ENCODE measurements at regions not wholly inside any gene's neighbourhood (a gene's known extent, or its start where the extent isn't known, plus 50 kb on each side); places are given as distances from the start of the nearest gene placed in this dataset.

- no peak overlapping the region for H3K27ac ChIP-seq (ENCODE audit: control insufficient read depth, insufficient read depth)
- FAIRE-seq (no peak), DNase-seq (ENCODE audit: low read depth, low spot score) (no peak), ATAC-seq (no peak)
- CTCF ChIA-PET: interaction anchor here (0.6 kb wide), 1 partner anchor 25 kb away, joined by 3 read pairs; no protein-coding TSS in a partner anchor
- H3K4me2 ChIP-seq (ENCODE audit: control insufficient read depth, insufficient read depth): no peak overlapping the region
- no peaks in the 10 kb centered on the region for H3K36me3 ChIP-seq (ENCODE audit: control insufficient read depth in 2 of 2, insufficient read depth in 2 of 2, low read length in 1 of 2)
- in situ Hi-C loops (cut with MboI) (no loop called here), intact Hi-C loops (cut with micrococcal nuclease; ENCODE audit: unreplicated experiment) (no loop called here)
- no peaks in the 10 kb centered on the region for H3K79me2 ChIP-seq (ENCODE audit: control insufficient read depth, insufficient read depth, low read length)
- RAD21 ChIA-PET (ENCODE audit: unreplicated experiment): no interaction called here
- H3K4me1 ChIP-seq (ENCODE audit: control insufficient read depth, insufficient read depth, low read length): no peaks in the 10 kb centered on the region
- H3K9ac ChIP-seq (ENCODE audit: control insufficient read depth, insufficient read depth, low read length): no peak overlapping the region
- SMC1A ChIA-PET (ENCODE audit: uncharacterized antibody, unreplicated experiment): no interaction called here
- no peaks in the 10 kb centered on the region for H4K20me1 ChIP-seq (ENCODE audit: control insufficient read depth, insufficient read depth)
- H3K9me3 ChIP-seq (replicated peaks; ENCODE audit: control insufficient read depth, insufficient read depth, low read length): no peaks in the 10 kb centered on the region; the same call in 2 of the 3 replicates
- POLR2A ChIA-PET: no interaction called here
- TF ChIP-seq NFIC (IDR thresholded peaks at IDR 0.05; ENCODE audit: low read depth, low read length): no peak
- no peak for TF ChIP-seq ETV6 (conservative IDR thresholded peaks at IDR 0.05 in 1 of 2, IDR thresholded peaks at IDR 0.05 in 1 of 2; ENCODE audit: borderline replicate concordance in 1 of 2, low read depth in 1 of 2)
- TF ChIP-seq STAT3 (IDR thresholded peaks at IDR 0.05; ENCODE audit: low read depth, low read length): no peak
- TF ChIP-seq E4F1 (IDR thresholded peaks at IDR 0.05; ENCODE audit: borderline replicate concordance, partially characterized antibody): no peak
- no peak for TF ChIP-seq SKIL (IDR thresholded peaks at IDR 0.05; ENCODE audit: low read depth, poor library complexity, severe bottlenecking)
- TF ChIP-seq SRF (IDR thresholded peaks at IDR 0.05; ENCODE audit: low read depth in 2 of 2, low read length in 2 of 2): no peak
- no peak for TF ChIP-seq DPF2 (IDR thresholded peaks at IDR 0.05)
- no peak for TF ChIP-seq MXI1 (IDR thresholded peaks at IDR 0.05; ENCODE audit: low read depth, low read length)
- no peak for TF ChIP-seq MYC (IDR thresholded peaks at IDR 0.05; ENCODE audit: insufficient read depth, insufficient read length, insufficient replicate concordance, low read length, severe bottlenecking)
- no peak for TF ChIP-seq SREBF2 (IDR thresholded peaks at IDR 0.05; ENCODE audit: low read length)
- no peak for TF ChIP-seq KDM1A (IDR thresholded peaks at IDR 0.05; ENCODE audit: borderline replicate concordance)
- TF ChIP-seq RCOR1 (conservative IDR thresholded peaks at IDR 0.05; ENCODE audit: low read depth, low read length): no peak
- TF ChIP-seq USF2 (IDR thresholded peaks at IDR 0.05; ENCODE audit: borderline replicate concordance, low read depth, low read length): no peak
- TF ChIP-seq BCL11A (IDR thresholded peaks at IDR 0.05; ENCODE audit: low read depth, low read length): no peak
- no peak for TF ChIP-seq HDAC2 (IDR thresholded peaks at IDR 0.05)
- no peak for TF ChIP-seq BHLHE40 (IDR thresholded peaks at IDR 0.05; ENCODE audit: borderline replicate concordance in 1 of 2, low read depth in 2 of 2, low read length in 1 of 2)
- H3K4me3 ChIP-seq: no peak overlapping the region
- H3K27me3 ChIP-seq (replicated peaks in 1 of 2; ENCODE audit: control insufficient read depth in 2 of 2, insufficient read depth in 2 of 2, low read length in 1 of 2): no peaks in the 10 kb centered on the region
- no TSS peak for BruUV-seq (replicated peaks)
- 46% methylated on average over 9 of the region's 10 CpGs for WGBS (ENCODE audit: insufficient coverage, insufficient replicate concordance, low lambda C conversion rate, missing lambda C conversion rate)
- no peak overlapping the region for H2AFZ ChIP-seq (ENCODE audit: control insufficient read depth, low read depth, low read length)
These were observed 93.3 kb downstream of the HMX1 start for GRCh38 chr4:8778291-8778690.
